Transverse colon (tissue), 4 donors: ENCODE measurements at regions not wholly inside any gene's neighbourhood (a gene's known extent, or its start where the extent isn't known, plus 50 kb on each side); places are given as distances from the start of the nearest gene placed in this dataset.
"Not testable (repeated sequence)": the region's sequence is repeated elsewhere in the genome, so short reads cannot be mapped to it uniquely, and the experiment has no call there.

Source experiments
- DNase-seq: peaks from one replicate; pipeline ENCODE4 v3.0.0-alpha.2; 2019
- H3K27ac ChIP-seq, 4 donors: fragments of 200-600 bp; sonication (generic); 2 replicates each; pipeline ENCODE4 v1.5.1; 2016 to 2018; ENCODE audit warnings: inconsistent platforms in 4 of 4
- H3K27me3 ChIP-seq: fragments of 200-600 bp; sonication (generic); 2 replicates; pipeline ENCODE4 v1.5.1; 2017; ENCODE audit warnings: inconsistent platforms
- H3K36me3 ChIP-seq, 4 donors: fragments of 200-600 bp; sonication (generic); 2 replicates each; pipeline ENCODE4 v1.5.1; 2017 to 2019; ENCODE audit warnings: inconsistent platforms in 4 of 4
- H3K4me1 ChIP-seq, 4 donors: fragments of 200-600 bp; sonication (generic); 2 replicates each; pipeline ENCODE4 v1.5.1; 2017 to 2020; ENCODE audit warnings: inconsistent platforms in 4 of 4
- H3K4me3 ChIP-seq, 4 donors: fragments of 200-600 bp; sonication (generic); 1 replicate in 1 of 4; 2 replicates in 3 of 4; pipeline versions ENCODE4 v1.5.1 to v1.6.1; 2017 to 2019; ENCODE audit warnings: inconsistent platforms in 4 of 4
- H3K9me3 ChIP-seq, 2 donors: fragments of 200-600 bp; sonication (generic); 2 replicates each; pipeline ENCODE4 v1.5.1; 2017 to 2019; ENCODE audit warnings: inconsistent platforms in 2 of 2
- CTCF ChIP-seq, 5 experiments: fragments of 200-600 bp in 3 of 5; fragments of 450-650 bp in 2 of 5; sonication (generic) in 3 of 5; IDR thresholded peaks; 1 replicate in 2 of 5; 2 replicates in 3 of 5; pipeline ENCODE4 v1.5.1; 2016 to 2017; ENCODE audit warnings: antibody characterized with exemption in 5 of 5, inconsistent platforms in 3 of 5, mild to moderate bottlenecking in 2 of 5, moderate library complexity in 1 of 5
- EP300 ChIP-seq: sonication (generic); formaldehyde crosslinking; IDR thresholded peaks from one replicate; pipeline ENCODE4 v1.6.1; 2017; ENCODE audit warnings: antibody characterized with exemption, low read depth
- POLR2A ChIP-seq: fragments of 450-650 bp; IDR thresholded peaks from one replicate; pipeline ENCODE4 v1.6.1; 2016; ENCODE audit warnings: antibody characterized with exemption, mild to moderate bottlenecking, moderate library complexity
- POLR2AphosphoS5 ChIP-seq, 3 donors: sonication (generic); formaldehyde crosslinking; IDR thresholded peaks; one replicate each; pipeline ENCODE4 v1.6.1; 2016; ENCODE audit warnings: antibody characterized with exemption in 3 of 3
- WGBS, 2 donors: methylation state at CpG; one replicate each; pipeline ENCODE4 v1.1.5; 2018; ENCODE audit warnings: low coverage in 1 of 2; 5-methylcytosine and 5-hydroxymethylcytosine counted together
- in situ Hi-C, 4 donors: fragments of 200-750 bp; cut with MboI; loops; one replicate each; pipeline versions ENCODE4 v1.15.0 to v1.15.1; 2017; ENCODE audit warnings: low sequenced_read_pairs in 3 of 4, low pct_ligation_motif_present in 1 of 4, low pct_unique_long_range_greater_than_20kb in 1 of 4
- intact Hi-C: fragments of 100-400 bp; cut with DNase I; formaldehyde crosslinking; loops from one replicate; pipeline ENCODE4 v1.15.1; 2023; ENCODE audit warnings: low total_unique reads

GRCh38 chr6:85360794-85361642 lies 88.9 kb upstream of the NT5E start:
- WGBS, 2 donors = 39 to 75% methylated on average over 1 of the region's 1 CpG
- intact Hi-C loops = no loop called here

GRCh38 chr6:85357651-85358050 lies 92.2 kb upstream of the NT5E start:
- H3K27me3 ChIP-seq = no peaks in the 10 kb centered on the region
- no peaks in the 10 kb centered on the region for H3K36me3 ChIP-seq
- intact Hi-C loops = no loop called here
- no peak overlapping the region for H3K4me3 ChIP-seq
- no peak for DNase-seq
- no peak overlapping the region for H3K27ac ChIP-seq
- TF ChIP-seq POLR2AphosphoS5 (IDR thresholded peaks at IDR 0.05) = no peak
- no peak for TF ChIP-seq CTCF (IDR thresholded peaks at IDR 0.05)
- no peak for TF ChIP-seq POLR2A
- TF ChIP-seq EP300 = no peak
- H3K9me3 ChIP-seq = no peaks in the 10 kb centered on the region
- WGBS, 2 donors = 0 to 37% methylated on average over 1 of the region's 1 CpG
- in situ Hi-C loops = loop anchor here in 1 of 4 donors (10.0 kb wide), 1 partner anchor 127 kb away; no protein-coding TSS in a partner anchor
- peaks cover 0 to 17% (median 7%) of the 10 kb centered on the region in 4 donors for H3K4me1 ChIP-seq

More at GRCh38 chr6:85360794-85361642, 88.9 kb upstream of the NT5E start:
- in situ Hi-C loops = loop anchor here in 1 of 4 donors (5.0 kb wide), 1 partner anchor 121 kb away; no protein-coding TSS in a partner anchor
- Histone ChIP-seq H3K9me3 (no peaks in the 10 kb centered on the region), H3K36me3 (no peaks in the 10 kb centered on the region), H3K4me1 (peaks cover 0 to 17% (median 4%) of the 10 kb centered on the region in 4 donors), H3K27me3 (no peaks in the 10 kb centered on the region), H3K27ac (peak overlapping the region; percentile 14 to 43 (median 32)), H3K4me3 (no peak overlapping the region)
- DNase-seq = peak; percentile 11
- TF ChIP-seq POLR2A (no peak), EP300 (no peak), POLR2AphosphoS5 (IDR thresholded peaks at IDR 0.05) (peak in 2 of 3 donors; percentile 11 to 26), CTCF (IDR thresholded peaks at IDR 0.05) (no peak)

GRCh38 chr6:85356743-85357142 lies 93.1 kb upstream of the NT5E start:
- H3K27ac ChIP-seq, H3K9me3 ChIP-seq, H3K36me3 ChIP-seq, H3K27me3 ChIP-seq, H3K4me3 ChIP-seq, DNase-seq, intact Hi-C loops: not testable (repeated sequence)
- 85% methylated on average over 3 of the region's 3 CpGs; no CpG with 5 or more reads in 1 of the 2 donors for WGBS, 2 donors
- in situ Hi-C loops = loop anchor here in 1 of 4 donors (10.0 kb wide), 1 partner anchor 128 kb away; no protein-coding TSS in a partner anchor
- H3K4me1 ChIP-seq = peaks cover 0 to 17% (median 7%) of the 10 kb centered on the region in 4 donors

GRCh38 chr6:85355816-85356215 lies 94.1 kb upstream of the NT5E start:
- in situ Hi-C loops = loop anchor here in 1 of 4 donors (10.0 kb wide), 1 partner anchor 129 kb away; no protein-coding TSS in a partner anchor
- intact Hi-C loops = loop anchor here (1.0 kb wide), 1 partner anchor 126 kb away; no protein-coding TSS in a partner anchor
- Histone ChIP-seq H3K36me3 (no peaks in the 10 kb centered on the region), H3K4me1 (peaks cover 0 to 11% (median 5%) of the 10 kb centered on the region in 4 donors), H3K4me3 (no peak overlapping the region), H3K9me3 (no peaks in the 10 kb centered on the region), H3K27ac (no peak overlapping the region), H3K27me3 (no peaks in the 10 kb centered on the region)
- DNase-seq = no peak
- TF ChIP-seq POLR2AphosphoS5 (IDR thresholded peaks at IDR 0.05) = no peak
- TF ChIP-seq EP300 = no peak
- TF ChIP-seq POLR2A = no peak
- TF ChIP-seq CTCF (IDR thresholded peaks at IDR 0.05) = no peak
- 51 to 64% methylated on average over 2 of the region's 2 CpGs for WGBS, 2 donors
